HG03439 (cell line): ENCODE measurements at regions not wholly inside any gene's neighbourhood (a gene's known extent, or its start where the extent isn't known, plus 50 kb on each side); places are given as distances from the start of the nearest gene placed in this dataset.

ENCODE experiments used
- ATAC-seq: cut with Tn5 transposase; IDR thresholded peaks from one replicate; pipeline ENCODE4 v1.9.1; 2021; ENCODE audit warnings: mild to moderate bottlenecking, moderate library complexity; ENCODE audit not compliant: unreplicated experiment

GRCh38 chr2:9137379-9138150, 69.0 kb upstream of the ASAP2 start:
- ATAC-seq: no peak

GRCh38 chr2:9135822-9136558, 70.6 kb upstream of the ASAP2 start:
- no peak for ATAC-seq

GRCh38 chr2:9127316-9127715, 79.3 kb upstream of the ASAP2 start:
- no peak for ATAC-seq

GRCh38 chr2:9126540-9126939, 80.1 kb upstream of the ASAP2 start:
- ATAC-seq: no peak

GRCh38 chr2:9124231-9124741, 82.3 kb upstream of the ASAP2 start:
- ATAC-seq: no peak

GRCh38 chr2:9123069-9123468, 83.5 kb upstream of the ASAP2 start:
- ATAC-seq: no peak

GRCh38 chr2:9122367-9122766, 84.2 kb upstream of the ASAP2 start:
- ATAC-seq: no peak

- no peak for ATAC-seq
Measured at GRCh38 chr2:9118383-9118960, 88.1 kb upstream of the ASAP2 start.

- ATAC-seq: no peak
Measured at GRCh38 chr2:9115229-9115628, 91.4 kb upstream of the ASAP2 start.

- no peak for ATAC-seq
Measured at GRCh38 chr2:9114458-9114857, 92.2 kb upstream of the ASAP2 start.

GRCh38 chr2:9113916-9114315, 92.7 kb upstream of the ASAP2 start:
- no peak for ATAC-seq

GRCh38 chr2:9113262-9113661, 93.3 kb upstream of the ASAP2 start:
- ATAC-seq: no peak

GRCh38 chr2:9112079-9112721, 94.4 kb upstream of the ASAP2 start:
- ATAC-seq: no peak

- ATAC-seq: no peak
Measured at GRCh38 chr2:9110893-9111569, 95.6 kb upstream of the ASAP2 start.

- ATAC-seq: no peak
Measured at GRCh38 chr2:9110346-9110884, 96.2 kb upstream of the ASAP2 start.

GRCh38 chr2:9109871-9110270, 96.7 kb upstream of the ASAP2 start:
- ATAC-seq: no peak

GRCh38 chr2:9108210-9108967, 98.2 kb upstream of the ASAP2 start:
- ATAC-seq: no peak

- ATAC-seq: no peak
Measured at GRCh38 chr2:9107168-9108025, 99.2 kb upstream of the ASAP2 start.
